KG1 (cell line): ENCODE measurements at regions not wholly inside any gene's neighbourhood (a gene's known extent, or its start where the extent isn't known, plus 50 kb on each side); places are given as distances from the start of the nearest gene placed in this dataset.

Experiments used
- DNase-seq: peaks from one replicate; lab custom pipeline; 2025; lab: John Stamatoyannopoulos, UW

- no peak for DNase-seq
Observed at GRCh38 chr2:23327887-23328286, 57.1 kb upstream of the KLHL29 start.

- DNase-seq, result no peak
Observed at GRCh38 chr2:23330214-23330613, 54.8 kb upstream of the KLHL29 start.
